GM10248 (cell line): ENCODE measurements at regions not wholly inside any gene's neighbourhood (a gene's known extent, or its start where the extent isn't known, plus 50 kb on each side); places are given as distances from the start of the nearest gene placed in this dataset.

Experiments used
- CTCF ChIA-PET: fragments of 300-600 bp; sonication (Branson Sonifier 250); formaldehyde crosslinking; extraction: SDS; loops from one replicate; lab custom pipeline; 2021; ENCODE audit warnings: antibody characterized with exemption; lab: Yijun Ruan, JAX
- POLR2A ChIA-PET: fragments of 350-650 bp; sonication (Branson Sonifier 250); formaldehyde crosslinking; extraction: SDS; loops from one replicate; lab custom pipeline; 2020; ENCODE audit warnings: antibody characterized with exemption; lab: Yijun Ruan, JAX
- DNase-seq: peaks from one replicate; pipeline ENCODE4 v3.0.0; 2012; ENCODE audit errors: extremely low spot score
- CTCF ChIP-seq: IDR thresholded peaks from 2 replicates; pipeline ENCODE4 v1.5.1; 2012; ENCODE audit warnings: mild to moderate bottlenecking, low read depth; ENCODE audit errors: extremely low read depth, missing control alignments, control extremely low read depth

- ChIA-PET POLR2A (no interaction called here), CTCF (no interaction called here)
- DNase-seq = no peak
- no peak for TF ChIP-seq CTCF
Measured at GRCh38 chr6:14983599-14984518, 262.0 kb upstream of the JARID2 start.

- CTCF ChIA-PET = no interaction called here
- DNase-seq = no peak
- POLR2A ChIA-PET = no interaction called here
- TF ChIP-seq CTCF = no peak
Measured at GRCh38 chr6:14984519-14984853, 261.4 kb upstream of the JARID2 start.

GRCh38 chr6:14985366-14985765 lies 260.5 kb upstream of the JARID2 start:
- no peak for DNase-seq
- CTCF ChIA-PET = no interaction called here
- no peak for TF ChIP-seq CTCF
- POLR2A ChIA-PET = no interaction called here

- no peak for DNase-seq
- POLR2A ChIA-PET = no interaction called here
- CTCF ChIA-PET = no interaction called here
- TF ChIP-seq CTCF = no peak
Measured at GRCh38 chr6:14986370-14986769, 259.5 kb upstream of the JARID2 start.

- TF ChIP-seq CTCF = no peak
- ChIA-PET POLR2A (no interaction called here), CTCF (no interaction called here)
Measured at GRCh38 chr6:14987490-14987889, 258.4 kb upstream of the JARID2 start.

GRCh38 chr6:14992382-14992781 lies 253.5 kb upstream of the JARID2 start:
- POLR2A ChIA-PET = no interaction called here
- CTCF ChIA-PET = no interaction called here
- no peak for DNase-seq
- no peak for TF ChIP-seq CTCF

More at GRCh38 chr6:14987490-14987889, 258.4 kb upstream of the JARID2 start:
- no peak for DNase-seq

- DNase-seq = no peak
- POLR2A ChIA-PET = no interaction called here
- CTCF ChIA-PET = no interaction called here
- TF ChIP-seq CTCF = no peak
Measured at GRCh38 chr6:14995208-14995607, 250.7 kb upstream of the JARID2 start.
